ENCODE measurements at regions not wholly inside any gene's neighbourhood (a gene's known extent, or its start where the extent isn't known, plus 50 kb on each side); places are given as distances from the start of the nearest gene placed in this dataset.

- WGBS, result 81% methylated on average over 3 of the region's 3 CpGs
Observed at GRCh38 chr10:58885146-58885545, 291.3 kb upstream of the PHYHIPL start.

GRCh38 chr10:58885686-58886345 is 290.6 kb upstream of the PHYHIPL start:
- H3K4me3 ChIP-seq (ENCODE audit: low read length in 2 of 2), result no peak overlapping the region
- no peak overlapping the region for H3K27ac ChIP-seq (ENCODE audit: low read depth in 1 of 2, low read length in 1 of 2)
- 85% methylated on average over 3 of the region's 3 CpGs for WGBS
- no peak for DNase-seq (ENCODE audit: low read depth in 6 of 9, low spot score in 9 of 9)
- no peaks in the 10 kb centered on the region for H3K27me3 ChIP-seq (ENCODE audit: control insufficient read depth in 2 of 2, insufficient read depth in 1 of 2, low read length in 1 of 2)
- no peaks in the 10 kb centered on the region for H3K4me1 ChIP-seq (ENCODE audit: control insufficient read depth in 2 of 2, insufficient read depth in 2 of 2, low read length in 2 of 2)
- no peaks in the 10 kb centered on the region for H3K9me3 ChIP-seq (ENCODE audit: control insufficient read depth in 2 of 2, insufficient read depth in 1 of 2, low read length in 1 of 2)
- H3K36me3 ChIP-seq (ENCODE audit: control insufficient read depth in 2 of 2, insufficient read depth in 2 of 2, low read length in 1 of 2), result no peaks in the 10 kb centered on the region

More at GRCh38 chr10:58885146-58885545, 291.3 kb upstream of the PHYHIPL start:
- no peak for DNase-seq (ENCODE audit: low read depth in 6 of 9, low spot score in 9 of 9)
- H3K4me1 ChIP-seq (ENCODE audit: control insufficient read depth in 2 of 2, insufficient read depth in 2 of 2, low read length in 2 of 2), result no peaks in the 10 kb centered on the region
- H3K9me3 ChIP-seq (ENCODE audit: control insufficient read depth in 2 of 2, insufficient read depth in 1 of 2, low read length in 1 of 2), result no peaks in the 10 kb centered on the region
- no peak overlapping the region for H3K4me3 ChIP-seq (ENCODE audit: low read length in 2 of 2)
- no peak overlapping the region for H3K27ac ChIP-seq (ENCODE audit: low read depth in 1 of 2, low read length in 1 of 2)
- H3K36me3 ChIP-seq (ENCODE audit: control insufficient read depth in 2 of 2, insufficient read depth in 2 of 2, low read length in 1 of 2), result no peaks in the 10 kb centered on the region
- no peaks in the 10 kb centered on the region for H3K27me3 ChIP-seq (ENCODE audit: control insufficient read depth in 2 of 2, insufficient read depth in 1 of 2, low read length in 1 of 2)

GRCh38 chr10:58886406-58886805 is 290.0 kb upstream of the PHYHIPL start:
- no peak for DNase-seq (ENCODE audit: low read depth in 6 of 9, low spot score in 9 of 9)
- Histone ChIP-seq H3K4me3 (ENCODE audit: low read length in 2 of 2) (no peak overlapping the region), H3K9me3 (ENCODE audit: control insufficient read depth in 2 of 2, insufficient read depth in 1 of 2, low read length in 1 of 2) (no peaks in the 10 kb centered on the region), H3K36me3 (ENCODE audit: control insufficient read depth in 2 of 2, insufficient read depth in 2 of 2, low read length in 1 of 2) (no peaks in the 10 kb centered on the region), H3K4me1 (ENCODE audit: control insufficient read depth in 2 of 2, insufficient read depth in 2 of 2, low read length in 2 of 2) (no peaks in the 10 kb centered on the region), H3K27ac (ENCODE audit: low read depth in 1 of 2, low read length in 1 of 2) (no peak overlapping the region), H3K27me3 (ENCODE audit: control insufficient read depth in 2 of 2, insufficient read depth in 1 of 2, low read length in 1 of 2) (no peaks in the 10 kb centered on the region)
- WGBS, result 95% methylated on average over 2 of the region's 2 CpGs

GRCh38 chr10:58887474-58887873 is 289.0 kb upstream of the PHYHIPL start:
- no peaks in the 10 kb centered on the region for H3K4me1 ChIP-seq (ENCODE audit: control insufficient read depth in 2 of 2, insufficient read depth in 2 of 2, low read length in 2 of 2)
- no peak for DNase-seq (ENCODE audit: low read depth in 6 of 9, low spot score in 9 of 9)
- H3K9me3 ChIP-seq (ENCODE audit: control insufficient read depth in 2 of 2, insufficient read depth in 1 of 2, low read length in 1 of 2), result no peaks in the 10 kb centered on the region
- H3K27me3 ChIP-seq (ENCODE audit: control insufficient read depth in 2 of 2, insufficient read depth in 1 of 2, low read length in 1 of 2), result no peaks in the 10 kb centered on the region
- 81% methylated on average over 2 of the region's 2 CpGs for WGBS
- no peaks in the 10 kb centered on the region for H3K36me3 ChIP-seq (ENCODE audit: control insufficient read depth in 2 of 2, insufficient read depth in 2 of 2, low read length in 1 of 2)
- no peak overlapping the region for H3K4me3 ChIP-seq (ENCODE audit: low read length in 2 of 2)
- H3K27ac ChIP-seq (ENCODE audit: low read depth in 1 of 2, low read length in 1 of 2), result no peak overlapping the region

- Histone ChIP-seq H3K27me3 (ENCODE audit: control insufficient read depth in 2 of 2, insufficient read depth in 1 of 2, low read length in 1 of 2) (no peaks in the 10 kb centered on the region), H3K4me1 (ENCODE audit: control insufficient read depth in 2 of 2, insufficient read depth in 2 of 2, low read length in 2 of 2) (no peaks in the 10 kb centered on the region), H3K9me3 (ENCODE audit: control insufficient read depth in 2 of 2, insufficient read depth in 1 of 2, low read length in 1 of 2) (no peaks in the 10 kb centered on the region), H3K27ac (ENCODE audit: low read depth in 1 of 2, low read length in 1 of 2) (no peak overlapping the region), H3K4me3 (ENCODE audit: low read length in 2 of 2) (no peak overlapping the region), H3K36me3 (ENCODE audit: control insufficient read depth in 2 of 2, insufficient read depth in 2 of 2, low read length in 1 of 2) (no peaks in the 10 kb centered on the region)
- DNase-seq (ENCODE audit: low read depth in 6 of 9, low spot score in 9 of 9), result no peak
- WGBS, result 86% methylated on average over 3 of the region's 3 CpGs
Observed at GRCh38 chr10:58888957-58889356, 287.5 kb upstream of the PHYHIPL start.

- no peaks in the 10 kb centered on the region for H3K27me3 ChIP-seq (ENCODE audit: control insufficient read depth in 2 of 2, insufficient read depth in 1 of 2, low read length in 1 of 2)
- no peak overlapping the region for H3K27ac ChIP-seq (ENCODE audit: low read depth in 1 of 2, low read length in 1 of 2)
- WGBS, result 75% methylated on average over 3 of the region's 3 CpGs
Observed at GRCh38 chr10:58892031-58892531, 284.4 kb upstream of the PHYHIPL start.

GRCh38 chr10:58894929-58895328 is 281.5 kb upstream of the PHYHIPL start:
- 75% methylated on average over 2 of the region's 2 CpGs for WGBS
- Histone ChIP-seq H3K36me3 (ENCODE audit: control insufficient read depth in 2 of 2, insufficient read depth in 2 of 2, low read length in 1 of 2) (no peaks in the 10 kb centered on the region), H3K9me3 (ENCODE audit: control insufficient read depth in 2 of 2, insufficient read depth in 1 of 2, low read length in 1 of 2) (no peaks in the 10 kb centered on the region), H3K27ac (ENCODE audit: low read depth in 1 of 2, low read length in 1 of 2) (no peak overlapping the region), H3K4me1 (ENCODE audit: control insufficient read depth in 2 of 2, insufficient read depth in 2 of 2, low read length in 2 of 2) (no peaks in the 10 kb centered on the region), H3K4me3 (ENCODE audit: low read length in 2 of 2) (no peak overlapping the region), H3K27me3 (ENCODE audit: control insufficient read depth in 2 of 2, insufficient read depth in 1 of 2, low read length in 1 of 2) (no peaks in the 10 kb centered on the region)
- DNase-seq (ENCODE audit: low read depth in 6 of 9, low spot score in 9 of 9), result no peak

More at GRCh38 chr10:58892031-58892531, 284.4 kb upstream of the PHYHIPL start:
- Histone ChIP-seq H3K9me3 (ENCODE audit: control insufficient read depth in 2 of 2, insufficient read depth in 1 of 2, low read length in 1 of 2) (no peaks in the 10 kb centered on the region), H3K36me3 (ENCODE audit: control insufficient read depth in 2 of 2, insufficient read depth in 2 of 2, low read length in 1 of 2) (no peaks in the 10 kb centered on the region), H3K4me1 (ENCODE audit: control insufficient read depth in 2 of 2, insufficient read depth in 2 of 2, low read length in 2 of 2) (no peaks in the 10 kb centered on the region), H3K4me3 (ENCODE audit: low read length in 2 of 2) (no peak overlapping the region)
- no peak for DNase-seq (ENCODE audit: low read depth in 6 of 9, low spot score in 9 of 9)

GRCh38 chr10:58896229-58896628 is 280.2 kb upstream of the PHYHIPL start:
- Histone ChIP-seq H3K9me3 (ENCODE audit: control insufficient read depth in 2 of 2, insufficient read depth in 1 of 2, low read length in 1 of 2) (no peaks in the 10 kb centered on the region), H3K27me3 (ENCODE audit: control insufficient read depth in 2 of 2, insufficient read depth in 1 of 2, low read length in 1 of 2) (no peaks in the 10 kb centered on the region), H3K4me3 (ENCODE audit: low read length in 2 of 2) (no peak overlapping the region), H3K27ac (ENCODE audit: low read depth in 1 of 2, low read length in 1 of 2) (no peak overlapping the region), H3K4me1 (ENCODE audit: control insufficient read depth in 2 of 2, insufficient read depth in 2 of 2, low read length in 2 of 2) (no peaks in the 10 kb centered on the region), H3K36me3 (ENCODE audit: control insufficient read depth in 2 of 2, insufficient read depth in 2 of 2, low read length in 1 of 2) (no peaks in the 10 kb centered on the region)
- no peak for DNase-seq (ENCODE audit: low read depth in 6 of 9, low spot score in 9 of 9)
- WGBS, result 76% methylated on average over 1 of the region's 1 CpG

GRCh38 chr10:58897236-58897635 is 279.2 kb upstream of the PHYHIPL start:
- Histone ChIP-seq H3K4me1 (ENCODE audit: control insufficient read depth in 2 of 2, insufficient read depth in 2 of 2, low read length in 2 of 2) (no peaks in the 10 kb centered on the region), H3K27ac (ENCODE audit: low read depth in 1 of 2, low read length in 1 of 2) (no peak overlapping the region), H3K4me3 (ENCODE audit: low read length in 2 of 2) (no peak overlapping the region), H3K27me3 (ENCODE audit: control insufficient read depth in 2 of 2, insufficient read depth in 1 of 2, low read length in 1 of 2) (no peaks in the 10 kb centered on the region), H3K36me3 (ENCODE audit: control insufficient read depth in 2 of 2, insufficient read depth in 2 of 2, low read length in 1 of 2) (no peaks in the 10 kb centered on the region), H3K9me3 (ENCODE audit: control insufficient read depth in 2 of 2, insufficient read depth in 1 of 2, low read length in 1 of 2) (no peaks in the 10 kb centered on the region)
- DNase-seq (ENCODE audit: low read depth in 6 of 9, low spot score in 9 of 9), result no peak
